Psoas muscle (tissue), 7 donors: ENCODE measurements at regions not wholly inside any gene's neighbourhood (a gene's known extent, or its start where the extent isn't known, plus 50 kb on each side); places are given as distances from the start of the nearest gene placed in this dataset.
"Not testable (repeated sequence)": the region's sequence is repeated elsewhere in the genome, so short reads cannot be mapped to it uniquely, and the experiment has no call there.

Source experiments
- ATAC-seq, 4 donors: fragments of 200-7000 bp; cut with Tn5 transposase; one replicate each; pipeline ENCODE4 v1.9.1; 2020; ENCODE audit warnings: moderate library complexity in 3 of 4, mild to moderate bottlenecking in 2 of 4
- DNase-seq, 2 donors: peaks; one replicate each; pipeline ENCODE4 v3.0.0-alpha.2; 2020
- H3K27ac ChIP-seq: fragments of 200-600 bp; one replicate; pipeline ENCODE4 v1.8.0; 2022
- H3K27me3 ChIP-seq, 3 donors: fragments of 200-600 bp in 1 of 3; one replicate each; pipeline versions ENCODE4 v1.6.1 to v1.8.0; 2013 to 2022; ENCODE audit warnings: low read length in 2 of 3, mild to moderate bottlenecking in 2 of 3, moderate library complexity in 1 of 3; ENCODE audit not compliant: insufficient read depth in 3 of 3
- H3K36me3 ChIP-seq, 2 donors: fragments of 200-600 bp in 1 of 2; one replicate each; pipeline versions ENCODE4 v1.6.1 to v1.8.0; 2013 to 2022; ENCODE audit warnings: low read depth in 1 of 2, mild to moderate bottlenecking in 1 of 2, moderate library complexity in 1 of 2; ENCODE audit not compliant: insufficient read depth in 1 of 2
- H3K4me1 ChIP-seq: fragments of 200-600 bp; one replicate; pipeline ENCODE4 v1.8.0; 2022
- H3K4me3 ChIP-seq: fragments of 200-600 bp; one replicate; pipeline ENCODE4 v1.8.0; 2022; ENCODE audit warnings: mild to moderate bottlenecking
- H3K9me3 ChIP-seq: fragments of 200-600 bp; one replicate; pipeline ENCODE4 v1.8.0; 2022
- CTCF ChIP-seq: fragments of 200-600 bp; IDR thresholded peaks from one replicate; pipeline ENCODE4 v1.8.0; 2022; ENCODE audit warnings: antibody characterized with exemption
- WGBS, 3 donors: extraction: QIAGEN DNeasy Blood & Tissue Kit; methylation state at CpG; one replicate each; pipeline versions ENCODE4 v1.1.6 to v1.1.7; 2013; 5-methylcytosine and 5-hydroxymethylcytosine counted together
- intact Hi-C, 2 donors: fragments of 100-400 bp; cut with DNase I; formaldehyde crosslinking; loops; one replicate each; pipeline versions ENCODE4 v1.11.0 to v1.14.2; 2022
- donor health status: healthy with polysubstance abuse.
- donor health status: DM: no; HTN: no; CAD: no; lungs with moderate emphysema.
- donor health status: Bipolar disorder and iron deficiency.
- donor health status: healthy.
- donor health status: DM: yes; HTN: yes; CAD: no.
- donor health status: DM: no; HTN: no; CAD: no.
- donor health status: DM: yes; HTN: yes; CAD: no.

GRCh38 chr14:35213869-35214387 lies 78.3 kb upstream of the PSMA6 start:
- Histone ChIP-seq H3K27ac (no peak overlapping the region), H3K4me1 (no peaks in the 10 kb centered on the region), H3K36me3 (no peaks in the 10 kb centered on the region), H3K27me3 (no peaks in the 10 kb centered on the region), H3K9me3 (no peaks in the 10 kb centered on the region), H3K4me3 (no peak overlapping the region)
- no peak for TF ChIP-seq CTCF
- intact Hi-C loops: loop anchor here in 1 of 2 donors (2.0 to 5.0 kb wide), 2 partner anchors 52 to 197 kb away; no protein-coding TSS in a partner anchor
- no peak for ATAC-seq
- DNase-seq: no peak

GRCh38 chr14:35214402-35214801 lies 77.8 kb upstream of the PSMA6 start:
- not testable (repeated sequence) for H3K36me3 ChIP-seq, DNase-seq, H3K4me1 ChIP-seq, H3K27ac ChIP-seq, H3K9me3 ChIP-seq, H3K27me3 ChIP-seq, ATAC-seq, H3K4me3 ChIP-seq
- intact Hi-C loops: loop anchor here in 1 of 2 donors (5.0 kb wide), 1 partner anchor 52 kb away; no protein-coding TSS in a partner anchor
- 84 to 90% (median 85%) methylated on average over 4 of the region's 4 CpGs for WGBS, 3 donors

- Histone ChIP-seq H3K27ac (no peak overlapping the region), H3K9me3 (no peaks in the 10 kb centered on the region), H3K4me3 (no peak overlapping the region), H3K36me3 (no peaks in the 10 kb centered on the region), H3K4me1 (no peaks in the 10 kb centered on the region), H3K27me3 (no peaks in the 10 kb centered on the region)
- 63 to 66% (median 65%) methylated on average over 5 of the region's 5 CpGs for WGBS, 3 donors
- DNase-seq: no peak
- TF ChIP-seq CTCF: peak; percentile 44
- peak in 1 of 4 donors; percentile 62 for ATAC-seq
- intact Hi-C loops: no loop called here
Observed at GRCh38 chr14:35215110-35215813, 76.9 kb upstream of the PSMA6 start.

GRCh38 chr14:35218176-35218575 lies 74.0 kb upstream of the PSMA6 start:
- ATAC-seq, H3K36me3 ChIP-seq, DNase-seq, H3K9me3 ChIP-seq, H3K27ac ChIP-seq, intact Hi-C loops, H3K4me3 ChIP-seq, H3K4me1 ChIP-seq, H3K27me3 ChIP-seq: not testable (repeated sequence)
- WGBS, 3 donors: 95 to 100% (median 98%) methylated on average over 2 of the region's 2 CpGs

- no peak overlapping the region for H3K4me3 ChIP-seq
- no peaks in the 10 kb centered on the region for H3K27me3 ChIP-seq
- ATAC-seq (no peak), DNase-seq (no peak)
- H3K4me1 ChIP-seq: peaks cover 3% of the 10 kb centered on the region
- intact Hi-C loops: no loop called here
- WGBS, 3 donors: 96 to 98% (median 97%) methylated on average over 6 of the region's 6 CpGs
- H3K9me3 ChIP-seq: no peaks in the 10 kb centered on the region
- no peak for TF ChIP-seq CTCF
- H3K27ac ChIP-seq: no peak overlapping the region
- H3K36me3 ChIP-seq: no peaks in the 10 kb centered on the region
Observed at GRCh38 chr14:35218963-35219362, 73.2 kb upstream of the PSMA6 start.
